Heart left ventricle (tissue), 16 donors: ENCODE measurements at regions not wholly inside any gene's neighbourhood (a gene's known extent, or its start where the extent isn't known, plus 50 kb on each side); places are given as distances from the start of the nearest gene placed in this dataset.

ENCODE experiments used
- ATAC-seq, 4 donors: fragments of 200-7000 bp; cut with Tn5 transposase; one replicate each; pipeline ENCODE4 v1.9.1; 2020 to 2022; ENCODE audit warnings: moderate library complexity in 4 of 4, mild to moderate bottlenecking in 3 of 4, moderate number of reproducible peaks in 1 of 4
- DNase-seq, 5 donors: peaks; one replicate each; pipeline ENCODE4 v3.0.0-alpha.2; 2020
- H3K27ac ChIP-seq, 12 donors: fragments of 200-600 bp; sonication (generic) in 4 of 12; one replicate each; pipeline versions ENCODE4 v1.5.0 to v1.8.0; 2016 to 2022; ENCODE audit warnings: mild to moderate bottlenecking in 2 of 12
- H3K27me3 ChIP-seq, 9 donors: fragments of 200-600 bp; sonication (generic) in 2 of 9; one replicate each; pipeline versions ENCODE4 v1.5.1 to v1.8.0; 2016 to 2022; ENCODE audit warnings: mild to moderate bottlenecking in 3 of 9
- H3K36me3 ChIP-seq, 9 donors: fragments of 200-600 bp; sonication (generic) in 2 of 9; one replicate each; pipeline versions ENCODE4 v1.5.0 to v1.8.0; 2018 to 2022; ENCODE audit warnings: mild to moderate bottlenecking in 2 of 9
- H3K4me1 ChIP-seq, 12 donors: fragments of 200-600 bp; sonication (generic) in 4 of 12; one replicate each; pipeline versions ENCODE4 v1.5.0 to v1.8.0; 2016 to 2022; ENCODE audit warnings: mild to moderate bottlenecking in 3 of 12
- H3K4me3 ChIP-seq, 12 donors: fragments of 200-600 bp; sonication (generic) in 4 of 12; one replicate each; pipeline versions ENCODE4 v1.5.0 to v1.8.0; 2017 to 2022; ENCODE audit warnings: mild to moderate bottlenecking in 9 of 12, moderate library complexity in 4 of 12
- H3K9me3 ChIP-seq, 12 donors: fragments of 200-600 bp; sonication (generic) in 4 of 12; one replicate each; pipeline versions ENCODE4 v1.5.0 to v1.8.0; 2016 to 2022; ENCODE audit warnings: mild to moderate bottlenecking in 1 of 12
- CTCF ChIP-seq, 12 donors: fragments of 200-600 bp; sonication (generic) in 4 of 12; IDR thresholded peaks; one replicate each; pipeline versions ENCODE4 v1.5.0 to v1.8.0; 2018 to 2022; ENCODE audit warnings: antibody characterized with exemption in 12 of 12, mild to moderate bottlenecking in 5 of 12
- POLR2A ChIP-seq, 2 donors: fragments of 450-650 bp; IDR thresholded peaks; one replicate each; pipeline ENCODE4 v1.6.1; 2017; ENCODE audit warnings: antibody characterized with exemption in 2 of 2, mild to moderate bottlenecking in 2 of 2, moderate library complexity in 2 of 2
- WGBS, 4 donors: extraction: QIAGEN DNeasy Blood & Tissue Kit in 2 of 4; methylation state at CpG; one replicate each; pipeline versions ENCODE4 v1.1.5 to v1.1.7; 2013 to 2018; 5-methylcytosine and 5-hydroxymethylcytosine counted together
- intact Hi-C, 10 donors: fragments of 100-400 bp; cut with DNase I; formaldehyde crosslinking; loops; one replicate each; pipeline versions ENCODE4 v1.11.1 to v1.14.2; 2022
- donor health status: ischemic (EF 13 %, LVEDD 7.1; RV severe dilation, severe dysfunction).
- donor health status: healthy with polysubstance abuse.
- donor health status: DM: no; HTN: yes; CAD: no.
- donor health status: DM: no; HTN: no; CAD: no.
- donor health status: ischemic (EF 25% LVEDD 6.9; RV normal size, moderate dysfunction).
- donor health status: ischemic (EF 25% LVEDD 5.7; RV mildly dilated, moderate dysfunction).
- donor health status: healthy.
- donor health status: DM: yes; HTN: yes; CAD: no.
- donor health status: ischemic (EF 35%, LVEDD 5.7; RV mildly dilated, moderate dysfunction).
- donor health status: nonischemic (EF 11% LVEDD 7.7; RV severe dilation, severe dysfunction).
- donor health status: DM: yes; HTN: yes; CAD: no.
- donor health status: PGD.
- donor health status: ischemic (EF 29% LVEDD 5.4; RV normal size, mild dysfunction).
- donor health status: nonischemic (EF 23%, LVEDD 6.1; RV moderate dilation, normal function).

DNA sequence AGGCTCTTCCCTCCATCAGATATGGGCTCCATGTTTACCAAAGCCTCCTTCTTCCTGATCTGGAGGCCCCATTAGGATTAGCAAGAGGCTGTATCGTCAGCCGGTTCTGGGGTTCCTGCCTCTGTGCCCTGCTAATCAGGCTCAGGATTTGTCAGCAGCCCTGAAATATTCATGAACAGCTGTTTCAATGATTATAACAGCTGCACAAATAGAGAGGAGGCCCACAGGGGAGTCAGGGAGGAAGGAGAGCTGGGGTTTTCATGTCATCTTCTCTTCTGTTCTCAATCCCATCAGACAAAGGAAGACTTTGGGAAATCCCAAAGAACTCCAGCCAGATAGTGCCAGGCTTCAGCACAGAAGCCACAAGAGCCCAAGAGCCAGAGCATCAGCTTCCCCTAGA lies 72.3 kb upstream of the MMP2 start:
- Histone ChIP-seq H3K27ac (no peak overlapping the region), H3K4me1 (peaks cover 0 to 4% (median 0%) of the 10 kb centered on the region in 12 donors), H3K9me3 (peaks cover 0 to 4% (median 0%) of the 10 kb centered on the region in 12 donors), H3K36me3 (no peaks in the 10 kb centered on the region), H3K4me3 (no peak overlapping the region), H3K27me3 (peaks cover 0 to 6% (median 0%) of the 10 kb centered on the region in 9 donors)
- DNase-seq = no peak
- no peak for ATAC-seq
- TF ChIP-seq CTCF (IDR thresholded peaks at IDR 0.05) (no peak), POLR2A (IDR thresholded peaks at IDR 0.05) (no peak)
- WGBS, 4 donors = 41 to 64% (median 49%) methylated on average over 2 of the region's 2 CpGs
- intact Hi-C loops = no loop called here

- DNase-seq = no peak
- peaks cover 0 to 4% (median 0%) of the 10 kb centered on the region in 12 donors for H3K9me3 ChIP-seq
- no peak overlapping the region for H3K4me3 ChIP-seq
- no peaks in the 10 kb centered on the region for H3K36me3 ChIP-seq
- H3K27me3 ChIP-seq = peaks cover 0 to 3% (median 0%) of the 10 kb centered on the region in 9 donors
- no peak overlapping the region for H3K27ac ChIP-seq
- H3K4me1 ChIP-seq = peaks cover 0 to 4% (median 0%) of the 10 kb centered on the region in 12 donors
- TF ChIP-seq POLR2A (IDR thresholded peaks at IDR 0.05) = no peak
- TF ChIP-seq CTCF (IDR thresholded peaks at IDR 0.05) = no peak
- WGBS, 4 donors = 67 to 93% (median 76%) methylated on average over 6 of the region's 6 CpGs
- intact Hi-C loops = no loop called here
- ATAC-seq = no peak
These were observed 70.3 kb upstream of the MMP2 start for GRCh38 chr16:55408661-55409060.

- no peak overlapping the region for H3K27ac ChIP-seq
- DNase-seq (no peak), ATAC-seq (peak in 2 of 4 donors; percentile 26 to 53)
- H3K27me3 ChIP-seq = no peaks in the 10 kb centered on the region
- 48 to 58% (median 55%) methylated on average over 3 of the region's 3 CpGs for WGBS, 4 donors
- H3K9me3 ChIP-seq = no peaks in the 10 kb centered on the region
- H3K4me3 ChIP-seq = no peak overlapping the region
- no peak for TF ChIP-seq CTCF (IDR thresholded peaks at IDR 0.05)
- no peak for TF ChIP-seq POLR2A (IDR thresholded peaks at IDR 0.05)
- H3K4me1 ChIP-seq = peaks cover 0 to 4% (median 0%) of the 10 kb centered on the region in 12 donors
- no peaks in the 10 kb centered on the region for H3K36me3 ChIP-seq
- intact Hi-C loops = no loop called here
These were observed 67.8 kb upstream of the MMP2 start for GRCh38 chr16:55411231-55411630.

GRCh38 chr16:55418586-55418985 lies 60.4 kb upstream of the MMP2 start:
- Histone ChIP-seq H3K4me1 (no peaks in the 10 kb centered on the region), H3K4me3 (no peak overlapping the region), H3K9me3 (no peaks in the 10 kb centered on the region), H3K27ac (no peak overlapping the region), H3K36me3 (no peaks in the 10 kb centered on the region), H3K27me3 (peaks cover 0 to 10% (median 0%) of the 10 kb centered on the region in 9 donors)
- ATAC-seq (peak in 2 of 4 donors; percentile 42 to 54), DNase-seq (no peak)
- intact Hi-C loops = no loop called here
- WGBS, 4 donors = 17 to 33% (median 27%) methylated on average over 2 of the region's 2 CpGs
- TF ChIP-seq CTCF (IDR thresholded peaks at IDR 0.05) (no peak), POLR2A (IDR thresholded peaks at IDR 0.05) (no peak)
